Caco-2 (cell line): ENCODE measurements at regions not wholly inside any gene's neighbourhood (a gene's known extent, or its start where the extent isn't known, plus 50 kb on each side); places are given as distances from the start of the nearest gene placed in this dataset.

Experiments
- BruUV-seq: library from RNA; stranded (reverse); fragments of 400-500 nt; replicated peaks from 2 replicates; lab custom pipeline; 2021; lab: Mats Ljungman, UMichigan
- CTCF ChIA-PET: fragments of 300-600 bp; sonication (Branson Sonifier 250); formaldehyde crosslinking; loops from one replicate; lab custom pipeline; 2022; ENCODE audit warnings: antibody characterized with exemption; lab: Charles Lee
- POLR2A ChIA-PET: fragments of 300-600 bp; sonication (Branson Sonifier 250); formaldehyde crosslinking; loops from one replicate; lab custom pipeline; 2022; ENCODE audit warnings: antibody characterized with exemption; lab: Charles Lee
- DNase-seq, 2 experiments: peaks; one replicate each; pipeline versions ENCODE4 v3.0.0 to v3.0.0-alpha.2; 2020 to 2022
- H3K27me3 ChIP-seq: replicated peaks from 2 replicates; pipeline ENCODE4 v1.6.0; 2011; ENCODE audit warnings: low read length; ENCODE audit not compliant: control insufficient read depth, insufficient read depth
- H3K36me3 ChIP-seq: 2 replicates; pipeline ENCODE4 v1.5.1; 2011; ENCODE audit warnings: low read length; ENCODE audit not compliant: control insufficient read depth, insufficient read depth
- H3K4me1 ChIP-seq: fragments of 250-450 bp; sonication (Bioruptor Pico); 2 replicates; pipeline ENCODE4 v1.5.1; 2020; ENCODE audit warnings: mild to moderate bottlenecking
- H3K4me3 ChIP-seq: 2 replicates; pipeline ENCODE4 v1.5.1; 2011; ENCODE audit warnings: low read depth, mild to moderate bottlenecking, control low read depth, low read length
- H3K9me3 ChIP-seq: fragments of 250-450 bp; sonication (Bioruptor Pico); 2 replicates; pipeline ENCODE4 v1.5.1; 2020; ENCODE audit warnings: mild to moderate bottlenecking, moderate library complexity
- H3K27ac Mint-ChIP-seq: one replicate; pipeline ENCODE4 v1.8.0; 2022; ENCODE audit warnings: mixed read lengths; ENCODE audit not compliant: unreplicated experiment
- H3K27me3 Mint-ChIP-seq: one replicate; pipeline ENCODE4 v1.8.0; 2022; ENCODE audit warnings: mixed read lengths; ENCODE audit not compliant: insufficient read depth, unreplicated experiment
- H3K36me3 Mint-ChIP-seq: one replicate; pipeline ENCODE4 v1.8.0; 2022; ENCODE audit warnings: mild to moderate bottlenecking, mixed read lengths; ENCODE audit not compliant: insufficient read depth, unreplicated experiment
- H3K4me1 Mint-ChIP-seq: one replicate; pipeline ENCODE4 v1.8.0; 2022; ENCODE audit warnings: low read depth, mixed read lengths; ENCODE audit not compliant: unreplicated experiment
- H3K4me3 Mint-ChIP-seq: one replicate; pipeline ENCODE4 v1.8.0; 2022; ENCODE audit warnings: mild to moderate bottlenecking, moderate library complexity, mixed read lengths; ENCODE audit not compliant: unreplicated experiment
- H3K9me3 Mint-ChIP-seq: one replicate; pipeline ENCODE4 v1.8.0; 2022; ENCODE audit warnings: mixed read lengths; ENCODE audit not compliant: unreplicated experiment
- intact Hi-C: fragments of 100-400 bp; cut with micrococcal nuclease; formaldehyde crosslinking; loops from one replicate; pipeline ENCODE4 v1.10.0; 2022; ENCODE audit not compliant: unreplicated experiment
- TF ChIP-seq, protein P1 (sequence below), 2 experiments: fragments of 200-600 bp in 1 of 2; IDR thresholded peaks; 1 replicate in 1 of 2; 2 replicates in 1 of 2; pipeline versions ENCODE4 v1.5.1 to v1.8.0; 2011 to 2022; ENCODE audit warnings: antibody characterized with exemption in 1 of 2, control low read depth in 1 of 2, inconsistent platforms in 1 of 2, low read depth in 1 of 2, low read length in 1 of 2, mild to moderate bottlenecking in 1 of 2, moderate library complexity in 1 of 2; ENCODE audit not compliant: insufficient read depth in 1 of 2, severe bottlenecking in 1 of 2, unreplicated experiment in 1 of 2

DNA sequence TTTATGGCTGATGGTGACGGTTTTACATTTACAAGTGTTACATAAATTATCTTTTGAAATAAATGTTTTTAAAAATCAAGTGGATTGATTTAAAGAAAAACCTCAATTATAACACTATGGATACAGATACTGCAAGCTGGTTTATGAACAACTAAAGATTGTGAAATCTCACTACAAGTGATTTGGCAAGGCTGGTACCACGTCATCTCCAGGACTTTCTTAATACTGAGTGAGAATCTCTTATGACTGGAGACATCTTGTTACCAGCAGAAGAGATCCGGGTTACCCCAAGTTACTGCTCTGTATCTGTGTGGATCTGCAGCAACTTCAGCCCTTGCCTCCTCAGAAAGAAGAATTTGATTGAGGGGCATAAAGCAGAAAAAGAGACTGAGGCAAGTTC is 452.9 kb downstream of the MN1 start:
- intact Hi-C loops: no loop called here
- Histone ChIP-seq H3K36me3 (no peaks in the 10 kb centered on the region), H3K4me1 (no peaks in the 10 kb centered on the region), H3K9me3 (peaks cover 5% of the 10 kb centered on the region; the same call in 1 of the 2 replicates), H3K27me3 (no peaks in the 10 kb centered on the region), H3K4me3 (no peak overlapping the region)
- no peaks in the 10 kb centered on the region for H3K4me1 Mint-ChIP-seq
- ChIA-PET CTCF (no interaction called here), POLR2A (no interaction called here)
- TF ChIP-seq, protein P1, sequence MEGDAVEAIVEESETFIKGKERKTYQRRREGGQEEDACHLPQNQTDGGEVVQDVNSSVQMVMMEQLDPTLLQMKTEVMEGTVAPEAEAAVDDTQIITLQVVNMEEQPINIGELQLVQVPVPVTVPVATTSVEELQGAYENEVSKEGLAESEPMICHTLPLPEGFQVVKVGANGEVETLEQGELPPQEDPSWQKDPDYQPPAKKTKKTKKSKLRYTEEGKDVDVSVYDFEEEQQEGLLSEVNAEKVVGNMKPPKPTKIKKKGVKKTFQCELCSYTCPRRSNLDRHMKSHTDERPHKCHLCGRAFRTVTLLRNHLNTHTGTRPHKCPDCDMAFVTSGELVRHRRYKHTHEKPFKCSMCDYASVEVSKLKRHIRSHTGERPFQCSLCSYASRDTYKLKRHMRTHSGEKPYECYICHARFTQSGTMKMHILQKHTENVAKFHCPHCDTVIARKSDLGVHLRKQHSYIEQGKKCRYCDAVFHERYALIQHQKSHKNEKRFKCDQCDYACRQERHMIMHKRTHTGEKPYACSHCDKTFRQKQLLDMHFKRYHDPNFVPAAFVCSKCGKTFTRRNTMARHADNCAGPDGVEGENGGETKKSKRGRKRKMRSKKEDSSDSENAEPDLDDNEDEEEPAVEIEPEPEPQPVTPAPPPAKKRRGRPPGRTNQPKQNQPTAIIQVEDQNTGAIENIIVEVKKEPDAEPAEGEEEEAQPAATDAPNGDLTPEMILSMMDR (IDR thresholded peaks at IDR 0.05; ENCODE audit: insufficient read depth in 1 of 2, low read depth in 1 of 2, low read length in 1 of 2, severe bottlenecking in 1 of 2, unreplicated experiment in 1 of 2): no peak
- peaks cover 9% of the 10 kb centered on the region for H3K27me3 Mint-ChIP-seq
- no peak for DNase-seq
- BruUV-seq: no TSS peak
- H3K4me3 Mint-ChIP-seq: no peak overlapping the region
- no peaks in the 10 kb centered on the region for H3K36me3 Mint-ChIP-seq
- H3K9me3 Mint-ChIP-seq: peaks cover 8% of the 10 kb centered on the region
- H3K27ac Mint-ChIP-seq: no peak overlapping the region

DNA sequence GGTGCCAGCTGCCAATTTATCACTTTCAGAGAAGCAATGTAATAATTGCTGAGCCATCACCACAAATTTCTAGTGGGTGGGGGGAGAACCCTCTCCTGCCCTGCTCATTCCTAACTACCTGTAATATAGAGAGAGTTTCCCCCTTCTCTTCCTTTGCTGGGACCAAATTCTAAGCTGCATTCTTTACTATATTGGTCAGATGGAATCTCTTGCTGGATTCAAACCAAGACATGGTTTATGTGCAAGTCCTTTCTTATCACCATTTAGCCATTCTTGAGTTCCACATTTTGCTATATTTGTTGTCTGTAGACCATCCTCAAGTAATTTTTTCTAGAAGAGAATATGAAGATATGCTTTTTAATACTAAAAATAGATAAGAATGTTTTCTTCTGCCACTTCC is 452.1 kb downstream of the MN1 start:
- Mint-ChIP-seq H3K27me3 (peaks cover 7% of the 10 kb centered on the region), H3K36me3 (no peaks in the 10 kb centered on the region), H3K9me3 (no peaks in the 10 kb centered on the region), H3K4me1 (no peaks in the 10 kb centered on the region), H3K27ac (no peak overlapping the region), H3K4me3 (no peak overlapping the region)
- BruUV-seq: no TSS peak
- no peak for DNase-seq
- H3K4me1 ChIP-seq: no peaks in the 10 kb centered on the region
- H3K9me3 ChIP-seq: peaks cover 5% of the 10 kb centered on the region; the same call in 1 of the 2 replicates
- intact Hi-C loops: no loop called here
- TF ChIP-seq, protein P1 (IDR thresholded peaks at IDR 0.05; ENCODE audit: insufficient read depth in 1 of 2, low read depth in 1 of 2, low read length in 1 of 2, severe bottlenecking in 1 of 2, unreplicated experiment in 1 of 2): no peak
- H3K27me3 ChIP-seq: no peaks in the 10 kb centered on the region
- CTCF ChIA-PET: no interaction called here
- no peaks in the 10 kb centered on the region for H3K36me3 ChIP-seq
- no peak overlapping the region for H3K4me3 ChIP-seq
- POLR2A ChIA-PET: no interaction called here

- DNase-seq: no peak
- Histone ChIP-seq H3K36me3 (no peaks in the 10 kb centered on the region), H3K27me3 (no peaks in the 10 kb centered on the region), H3K9me3 (peaks cover 5% of the 10 kb centered on the region; the same call in 1 of the 2 replicates), H3K4me3 (no peak overlapping the region), H3K4me1 (no peaks in the 10 kb centered on the region)
- Mint-ChIP-seq H3K4me1 (no peaks in the 10 kb centered on the region), H3K4me3 (no peak overlapping the region), H3K36me3 (no peaks in the 10 kb centered on the region), H3K27ac (no peak overlapping the region), H3K27me3 (peaks cover 8% of the 10 kb centered on the region), H3K9me3 (no peaks in the 10 kb centered on the region)
- TF ChIP-seq, protein P1 (IDR thresholded peaks at IDR 0.05; ENCODE audit: insufficient read depth in 1 of 2, low read depth in 1 of 2, low read length in 1 of 2, severe bottlenecking in 1 of 2, unreplicated experiment in 1 of 2): no peak
- ChIA-PET CTCF (no interaction called here), POLR2A (no interaction called here)
- intact Hi-C loops: no loop called here
- no TSS peak for BruUV-seq
Observed at GRCh38 chr22:27350306-27350705, 451.2 kb downstream of the MN1 start.
